Caki2 (cell line): ENCODE measurements at regions not wholly inside any gene's neighbourhood (a gene's known extent, or its start where the extent isn't known, plus 50 kb on each side); places are given as distances from the start of the nearest gene placed in this dataset.

Experiments used
- DNase-seq: peaks from one replicate; pipeline ENCODE4 v3.0.0-alpha.2; 2015; ENCODE audit warnings: low read depth
- in situ Hi-C: cut with HindIII; loops from 2 replicates; pipeline ENCODE4 v1.10.0; 2016; ENCODE audit warnings: low sequenced_read_pairs, low pct_unique_long_range_greater_than_20kb, mixed read lengths

GRCh38 chr7:106420736-106421135, 136.0 kb upstream of the NAMPT start:
- in situ Hi-C loops = no loop called here
- no peak for DNase-seq

DNA sequence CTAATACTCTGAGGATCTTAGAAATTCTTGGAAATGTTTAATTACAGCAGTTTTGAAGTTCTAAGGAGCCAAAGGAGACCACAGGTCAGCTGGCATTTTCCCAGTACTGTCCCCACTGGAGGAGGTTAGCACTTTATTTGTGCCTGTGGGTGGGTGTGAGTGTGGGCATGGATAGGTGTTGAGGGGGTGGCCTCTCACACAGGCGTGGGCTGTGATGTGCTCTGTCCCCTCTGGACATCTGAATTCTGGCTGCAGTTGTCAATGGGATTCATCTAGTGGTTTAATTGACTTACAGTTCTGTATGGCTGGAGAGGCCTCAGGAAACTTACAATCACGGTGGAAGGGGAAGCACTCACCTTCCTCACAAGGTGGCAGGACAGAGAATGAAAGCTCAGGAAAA, 135.4 kb upstream of the NAMPT start:
- in situ Hi-C loops = no loop called here
- no peak for DNase-seq

- DNase-seq = no peak
- in situ Hi-C loops = no loop called here
Measured at GRCh38 chr7:106419455-106420182, 134.8 kb upstream of the NAMPT start.

DNA sequence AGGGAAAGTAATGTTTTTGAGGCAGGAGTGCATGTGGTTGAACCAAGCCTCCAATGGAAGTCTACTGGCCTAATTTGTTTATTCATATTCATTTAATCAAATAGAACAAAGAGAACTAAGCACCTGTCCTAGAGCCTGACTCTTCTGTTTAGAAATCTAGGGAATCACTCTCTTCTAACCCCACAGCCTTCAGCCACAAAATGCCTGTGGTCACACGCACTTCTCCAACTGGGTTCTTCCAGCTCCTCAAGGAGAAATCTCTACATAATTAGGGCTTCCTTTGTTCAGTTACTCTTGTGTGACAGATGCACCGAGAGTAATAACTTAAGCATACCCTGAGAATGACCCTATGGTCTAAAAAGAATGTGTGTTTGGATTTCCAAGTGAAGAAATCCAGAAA, 133.7 kb upstream of the NAMPT start:
- DNase-seq = no peak

GRCh38 chr7:106418094-106418493, 133.3 kb upstream of the NAMPT start:
- no peak for DNase-seq
- in situ Hi-C loops = no loop called here

More for the DNA sequence above, 133.7 kb upstream of the NAMPT start:
- in situ Hi-C loops = no loop called here

- in situ Hi-C loops = no loop called here
- no peak for DNase-seq
Measured at GRCh38 chr7:106417273-106417902, 132.6 kb upstream of the NAMPT start.

- no peak for DNase-seq
- in situ Hi-C loops = no loop called here
Measured at GRCh38 chr7:106416430-106416829, 131.6 kb upstream of the NAMPT start.

- in situ Hi-C loops = no loop called here
- no peak for DNase-seq
Measured at GRCh38 chr7:106415433-106415832, 130.7 kb upstream of the NAMPT start.

GRCh38 chr7:106413446-106413845, 128.7 kb upstream of the NAMPT start:
- no peak for DNase-seq
- in situ Hi-C loops = no loop called here

GRCh38 chr7:106405697-106406141, 120.9 kb upstream of the NAMPT start:
- DNase-seq = no peak
- in situ Hi-C loops = no loop called here

GRCh38 chr7:106402898-106403297, 118.1 kb upstream of the NAMPT start:
- in situ Hi-C loops = no loop called here
- DNase-seq = no peak

DNA sequence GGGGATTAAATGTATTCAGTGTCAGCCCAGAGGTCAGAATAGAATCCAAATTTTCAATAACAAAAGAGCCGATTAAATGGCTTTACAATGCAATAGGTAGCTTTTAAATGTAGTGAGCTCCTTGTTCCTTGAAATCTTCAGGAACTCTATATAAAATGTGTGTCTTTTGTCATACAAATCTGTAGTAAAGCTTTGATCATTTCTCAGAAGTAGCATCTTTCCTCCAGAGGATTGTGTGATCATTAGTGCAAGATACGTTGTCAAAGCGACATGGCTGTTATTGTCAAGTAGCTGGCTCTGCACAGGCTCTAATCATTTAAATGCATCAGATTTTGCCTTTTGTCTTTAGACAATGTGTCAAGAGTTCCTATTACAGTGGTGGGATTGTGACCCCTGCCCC, 116.1 kb upstream of the NAMPT start:
- in situ Hi-C loops = no loop called here
- no peak for DNase-seq

- in situ Hi-C loops = no loop called here
Measured at GRCh38 chr7:106398786-106399185, 114.0 kb upstream of the NAMPT start.

DNA sequence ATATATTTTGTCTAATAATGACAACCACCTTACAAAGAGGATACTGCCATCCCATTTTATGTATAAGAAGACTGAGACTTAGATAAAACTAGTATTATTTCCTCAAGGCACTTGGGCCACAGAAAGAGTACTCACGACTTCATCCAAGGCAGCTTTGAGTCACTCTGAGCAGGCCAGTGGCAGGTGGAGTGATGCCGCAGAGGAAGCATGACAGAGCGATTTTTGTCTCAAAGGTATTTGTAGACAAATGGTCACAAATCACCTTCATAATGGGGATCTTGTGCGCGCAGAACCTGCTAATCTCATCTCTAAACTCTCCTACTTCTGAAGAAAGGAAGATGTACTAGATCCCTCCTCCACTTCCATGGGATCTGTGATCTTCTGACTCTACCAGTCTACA, 113.2 kb upstream of the NAMPT start:
- no peak for DNase-seq

More at GRCh38 chr7:106398786-106399185, 114.0 kb upstream of the NAMPT start:
- DNase-seq = no peak

DNA sequence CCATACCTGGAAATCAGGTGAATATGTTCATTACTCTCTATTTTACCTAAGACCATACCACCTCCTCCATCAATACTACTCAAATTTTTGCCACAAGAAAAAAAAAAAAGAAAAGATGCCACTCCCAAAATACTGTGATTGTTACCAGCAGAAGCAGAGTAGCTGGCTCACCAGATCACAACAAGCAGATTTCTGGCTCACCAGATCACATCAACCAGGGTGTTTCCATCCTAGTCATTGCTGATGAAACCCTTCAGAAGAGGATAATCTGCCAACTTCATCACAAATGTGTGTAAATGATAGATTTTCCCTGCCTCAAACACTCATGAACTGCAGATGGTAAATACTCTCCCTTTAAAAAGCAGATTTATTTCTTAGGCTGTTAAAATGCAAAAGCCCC, 109.7 kb upstream of the NAMPT start:
- in situ Hi-C loops = no loop called here
- no peak for DNase-seq

More for the DNA sequence above, 113.2 kb upstream of the NAMPT start:
- in situ Hi-C loops = no loop called here

- in situ Hi-C loops = no loop called here
- DNase-seq = no peak
Measured at GRCh38 chr7:106393564-106394251, 108.9 kb upstream of the NAMPT start.

DNA sequence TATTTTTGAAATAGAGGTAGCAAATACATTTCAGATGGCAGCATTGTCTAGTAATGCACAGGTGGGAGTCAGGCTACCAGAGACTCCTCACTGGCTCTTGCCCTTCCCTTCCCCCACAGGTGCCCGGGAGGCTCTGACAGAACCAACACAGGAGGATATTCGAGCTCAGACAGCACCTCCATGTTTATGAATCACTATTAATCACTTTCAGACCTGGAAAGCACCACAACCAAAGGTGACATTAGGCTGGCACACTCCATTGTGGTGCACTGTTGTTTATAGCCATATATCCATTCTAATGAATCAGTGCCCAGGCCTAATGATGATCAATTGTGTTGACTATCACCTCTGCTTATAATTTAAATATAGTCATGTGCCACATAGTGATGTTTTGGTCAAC, 107.8 kb upstream of the NAMPT start:
- no peak for DNase-seq
- in situ Hi-C loops = no loop called here

GRCh38 chr7:106392144-106392543, 107.4 kb upstream of the NAMPT start:
- in situ Hi-C loops = no loop called here

DNA sequence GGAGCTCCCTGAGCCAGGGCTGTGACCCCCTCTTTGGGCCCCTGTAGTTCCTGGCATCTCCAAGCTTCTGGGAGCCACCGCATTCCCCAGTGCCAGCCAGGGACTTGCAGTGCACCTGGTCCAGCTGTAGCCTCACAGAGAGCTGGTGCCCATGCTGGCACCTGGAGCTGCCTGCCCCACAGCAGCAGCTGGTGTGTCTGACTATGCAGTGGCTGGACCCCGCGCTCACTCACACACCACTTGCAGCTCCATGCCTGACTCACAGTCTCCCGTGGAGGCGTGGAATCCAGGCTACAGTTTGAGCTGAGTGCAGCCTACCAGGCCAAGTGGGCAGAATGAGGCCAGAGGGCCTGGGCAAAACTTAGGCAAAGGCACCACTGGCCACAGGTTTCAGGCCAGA, 102.2 kb upstream of the NAMPT start:
- in situ Hi-C loops = no loop called here
- DNase-seq = no peak

More at GRCh38 chr7:106392144-106392543, 107.4 kb upstream of the NAMPT start:
- DNase-seq = no peak
